IPS DF 4.7 (cell line): ENCODE measurements at regions not wholly inside any gene's neighbourhood (a gene's known extent, or its start where the extent isn't known, plus 50 kb on each side); places are given as distances from the start of the nearest gene placed in this dataset.

ENCODE experiments used
- DNase-seq: peaks from one replicate; pipeline ENCODE4 v3.0.0-alpha.2; 2013; ENCODE audit warnings: low spot score; ENCODE audit errors: extremely low read depth

GRCh38 chr13:30107521-30108136 lies 199.7 kb downstream of the KATNAL1 start:
- DNase-seq: no peak

DNA sequence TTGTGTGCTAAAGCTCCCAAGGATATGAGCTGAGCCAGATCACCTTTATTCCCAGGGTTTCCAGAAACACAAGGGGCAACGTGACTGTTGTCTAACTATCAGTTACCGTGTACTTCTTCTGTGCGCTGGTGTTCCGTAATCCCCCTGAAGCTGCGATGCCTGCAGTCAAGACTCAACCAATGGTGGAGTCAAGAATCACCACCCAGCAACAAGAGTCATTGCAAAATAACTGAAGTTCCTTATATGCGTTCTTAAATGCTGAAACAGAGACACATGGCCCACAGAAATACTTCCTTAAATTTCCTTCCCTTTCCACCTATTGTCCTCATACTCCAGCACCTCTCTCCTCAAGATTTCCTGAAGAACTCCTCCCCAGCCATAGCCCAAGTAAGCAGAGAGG lies 200.2 kb downstream of the KATNAL1 start:
- DNase-seq: no peak

DNA sequence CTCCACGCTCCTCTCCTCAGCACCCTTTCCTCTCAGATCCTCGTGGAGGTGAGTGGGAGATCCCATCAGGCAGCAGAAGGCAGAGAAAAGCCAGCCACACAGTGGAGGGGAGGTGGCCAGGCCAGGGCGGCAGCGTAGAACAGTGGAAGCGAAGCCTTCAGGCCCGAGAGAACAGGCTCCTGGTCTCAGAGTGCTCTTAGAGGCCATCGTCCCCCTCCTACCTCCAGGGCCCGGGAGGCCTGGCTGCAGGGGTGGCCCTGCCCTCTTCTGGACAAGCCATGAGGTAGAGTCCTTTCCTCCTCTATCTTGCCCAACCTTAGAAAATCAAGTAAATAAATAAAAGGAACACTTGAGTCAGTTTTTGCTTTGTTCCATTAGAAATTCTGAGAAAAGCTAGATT lies 202.0 kb downstream of the KATNAL1 start:
- DNase-seq: no peak

DNA sequence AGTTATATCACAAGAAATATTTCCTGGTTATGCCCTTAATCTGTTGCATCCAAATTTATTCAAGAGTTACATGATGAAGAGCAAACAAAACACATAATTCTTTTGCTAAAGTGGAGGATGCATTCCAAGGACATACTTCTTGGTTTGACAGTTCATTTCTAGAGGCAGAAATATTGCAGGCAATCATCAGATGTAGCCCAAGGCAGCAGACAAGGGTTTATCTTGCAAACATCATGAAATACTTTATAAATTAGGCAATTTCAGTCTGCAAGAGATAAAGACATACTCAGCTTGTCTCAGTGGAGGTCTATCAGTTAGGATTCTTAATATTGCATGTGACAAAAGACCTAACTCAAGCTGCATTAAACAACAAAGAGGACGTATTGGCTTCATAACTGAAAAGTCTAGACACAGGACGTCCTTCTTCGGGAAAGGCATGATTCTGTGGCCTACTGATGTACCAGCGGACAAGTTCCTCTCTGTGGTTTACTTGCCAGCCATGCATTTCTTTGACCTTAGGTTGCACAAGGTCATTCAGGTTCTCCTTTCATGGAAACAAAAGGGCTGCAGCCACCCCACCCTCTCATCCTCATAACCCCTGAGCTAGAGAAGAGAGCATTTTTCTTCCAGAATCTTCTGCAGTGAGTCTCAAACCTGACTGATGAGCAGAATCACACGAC lies 204.1 kb downstream of the KATNAL1 start:
- no peak for DNase-seq

- no peak for DNase-seq
These were observed 207.1 kb downstream of the KATNAL1 start for GRCh38 chr13:30100226-30100625.

- no peak for DNase-seq
These were observed 209.7 kb downstream of the KATNAL1 start for GRCh38 chr13:30097701-30098100.

- DNase-seq: no peak
These were observed 210.3 kb downstream of the KATNAL1 start for GRCh38 chr13:30097089-30097488.

- DNase-seq: no peak
These were observed 213.3 kb downstream of the KATNAL1 start for GRCh38 chr13:30094015-30094414.

DNA sequence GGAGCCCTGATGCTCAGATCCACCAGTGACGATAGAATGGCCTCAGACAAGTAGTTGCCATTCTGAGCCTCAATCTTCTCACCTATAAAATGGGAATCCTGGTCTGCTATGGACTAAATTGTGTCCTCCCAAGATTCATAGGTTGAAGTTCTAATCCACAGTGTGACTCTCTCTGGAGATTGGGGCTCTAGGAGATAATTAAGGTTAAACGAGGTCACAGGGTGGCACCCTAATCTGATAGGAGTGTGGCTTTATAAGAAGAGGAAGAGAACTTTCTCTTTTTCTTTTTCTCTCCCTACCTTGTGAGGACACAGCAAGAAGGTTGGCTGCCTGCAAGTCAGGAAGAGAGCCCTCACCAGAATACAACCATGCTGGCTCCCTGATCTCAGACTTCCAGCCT lies 214.1 kb downstream of the KATNAL1 start:
- no peak for DNase-seq

GRCh38 chr13:30091691-30092090 lies 215.7 kb downstream of the KATNAL1 start:
- no peak for DNase-seq

- no peak for DNase-seq
These were observed 216.3 kb downstream of the KATNAL1 start for GRCh38 chr13:30091035-30091434.

DNA sequence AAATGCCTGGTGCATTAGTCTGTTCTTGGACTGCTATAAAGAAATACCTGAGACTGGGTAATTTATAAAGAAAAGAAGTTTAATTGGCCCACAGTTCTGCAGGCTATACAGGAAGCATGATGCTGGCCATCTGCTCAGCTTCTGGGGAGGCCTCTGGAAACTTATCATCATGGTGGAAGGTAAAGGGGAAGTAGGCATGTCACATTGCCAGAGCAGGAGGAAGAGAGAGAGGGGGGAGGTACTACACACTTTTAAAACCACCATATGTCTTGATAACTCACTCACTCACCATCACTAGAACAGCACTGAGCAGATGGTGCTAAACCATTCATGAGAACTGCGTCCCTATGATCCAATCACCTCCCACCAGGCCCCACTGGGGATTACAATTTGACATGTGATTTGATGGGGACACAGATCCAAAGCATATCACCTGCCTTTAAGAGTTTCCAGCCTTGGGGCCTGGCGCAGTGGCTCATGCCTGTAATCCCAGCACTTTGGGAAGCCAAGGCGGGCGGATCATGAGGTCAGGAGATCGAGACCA lies 219.0 kb downstream of the KATNAL1 start:
- DNase-seq: no peak

GRCh38 chr13:30085087-30085486 lies 222.3 kb downstream of the KATNAL1 start:
- no peak for DNase-seq

GRCh38 chr13:30082391-30082790 lies 225.0 kb downstream of the KATNAL1 start:
- DNase-seq: no peak

GRCh38 chr13:30081331-30081730 lies 226.0 kb downstream of the KATNAL1 start:
- no peak for DNase-seq

DNA sequence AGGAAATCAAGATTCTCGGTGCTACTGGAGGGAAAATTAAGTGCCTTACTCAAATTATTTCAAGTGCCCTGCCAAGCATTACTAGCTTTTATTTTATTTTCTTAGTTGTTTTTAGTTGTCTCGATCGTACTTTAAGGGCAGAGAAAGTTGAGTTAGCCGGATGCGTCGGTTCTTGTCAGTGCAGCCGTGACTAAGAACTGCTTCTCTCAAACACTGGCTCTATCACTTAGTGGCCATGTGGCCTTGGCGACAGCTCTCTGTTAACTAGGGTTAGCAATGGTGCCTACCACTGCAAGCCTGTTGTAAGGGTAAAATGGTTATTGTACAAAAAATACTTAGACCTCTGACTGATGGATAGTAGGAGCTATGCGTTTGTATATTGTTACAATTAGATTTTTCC lies 227.8 kb downstream of the KATNAL1 start:
- no peak for DNase-seq

GRCh38 chr13:30078059-30078458 lies 227.6 kb upstream of the UBL3 start:
- no peak for DNase-seq

DNA sequence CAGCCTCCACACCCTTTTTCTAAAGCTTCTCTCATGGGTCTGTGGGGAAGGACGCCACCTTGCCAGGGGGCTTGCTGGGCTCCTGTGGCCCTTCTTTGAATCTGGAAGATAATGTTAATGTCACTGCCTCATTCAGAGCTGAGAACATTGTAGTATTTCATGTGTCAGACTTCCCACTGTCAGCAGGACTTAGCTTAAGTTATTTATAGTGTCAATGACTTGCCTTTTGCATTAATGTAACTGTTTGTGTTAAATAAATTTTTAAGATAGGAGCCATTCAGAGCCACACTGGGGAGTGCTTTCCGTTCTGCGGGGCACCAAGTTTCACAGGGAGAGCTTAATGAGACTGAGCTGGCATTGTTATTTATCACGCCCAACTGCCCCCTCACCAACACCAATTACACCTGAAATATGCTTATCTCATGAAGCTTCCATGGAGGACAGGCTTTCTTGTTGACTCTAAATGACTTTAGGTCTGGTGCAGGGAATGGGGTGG lies 226.9 kb upstream of the UBL3 start:
- no peak for DNase-seq

- DNase-seq: no peak
These were observed 224.7 kb upstream of the UBL3 start for GRCh38 chr13:30074955-30075614.

GRCh38 chr13:30074431-30074830 lies 224.0 kb upstream of the UBL3 start:
- DNase-seq: no peak

DNA sequence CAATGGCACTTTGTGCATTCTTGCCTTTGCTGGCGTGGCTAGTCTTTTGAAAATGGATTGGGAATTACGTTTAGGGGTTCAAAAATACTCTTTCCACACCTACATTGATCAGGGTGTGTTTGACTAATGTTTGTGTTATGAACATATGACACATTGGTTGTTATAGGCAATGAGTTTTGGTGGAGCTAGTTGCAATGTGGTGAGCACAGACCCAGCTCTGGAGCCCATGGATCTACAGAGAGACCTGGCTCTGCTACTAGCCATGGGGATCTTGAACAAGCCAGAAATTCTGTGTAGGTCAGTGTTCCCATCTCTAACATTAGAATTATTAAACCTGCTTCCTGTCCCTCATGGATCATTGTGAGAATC lies 222.4 kb upstream of the UBL3 start:
- no peak for DNase-seq
